SU-DHL-6 (cell line): ENCODE measurements at regions not wholly inside any gene's neighbourhood (a gene's known extent, or its start where the extent isn't known, plus 50 kb on each side); places are given as distances from the start of the nearest gene placed in this dataset.

ENCODE experiments used
- H2AFZ ChIP-seq: fragments of 200-600 bp; sonication (generic); 2 replicates; pipeline ENCODE4 v1.6.1; 2014; ENCODE audit warnings: low read depth, mild to moderate bottlenecking, moderate library complexity, mixed read lengths, antibody characterized with exemption, low read length; ENCODE audit not compliant: severe bottlenecking
- H3F3A ChIP-seq: fragments of 200-600 bp; shearing (Covaris generic); 2 replicates; pipeline ENCODE4 v1.6.0; 2016; ENCODE audit warnings: antibody characterized with exemption, mild to moderate bottlenecking; ENCODE audit not compliant: insufficient read depth
- H3K27ac ChIP-seq: fragments of 200-600 bp; sonication (generic); 2 replicates; pipeline ENCODE4 v1.5.1; 2016; ENCODE audit warnings: low read depth, mild to moderate bottlenecking, low read length, moderate library complexity, mixed read lengths
- H3K27me3 ChIP-seq: fragments of 200-600 bp; sonication (generic), shearing (Covaris generic); 2 replicates; pipeline ENCODE4 v1.6.0; 2014; ENCODE audit warnings: mild to moderate bottlenecking, low read length
- H3K36me3 ChIP-seq: fragments of 200-600 bp; sonication (generic); 2 replicates; pipeline ENCODE4 v1.6.1; 2014; ENCODE audit warnings: mild to moderate bottlenecking, low read length, mixed read lengths
- H3K4me2 ChIP-seq: fragments of 300-600, 200-600 bp; shearing (Covaris generic), sonication (generic); 2 replicates; pipeline ENCODE4 v1.6.0; 2014; ENCODE audit warnings: low read length, low read depth, mild to moderate bottlenecking; ENCODE audit not compliant: poor library complexity, severe bottlenecking
- H3K4me3 ChIP-seq: fragments of 200-600 bp; sonication (generic); 2 replicates; pipeline ENCODE4 v1.5.1; 2014; ENCODE audit warnings: antibody characterized with exemption, low read length, mild to moderate bottlenecking, mixed read lengths; ENCODE audit not compliant: insufficient read depth, poor library complexity, severe bottlenecking
- H3K79me2 ChIP-seq: fragments of 200-600 bp; sonication (generic); 2 replicates; pipeline ENCODE4 v1.6.1; 2014; ENCODE audit warnings: mild to moderate bottlenecking, low read length, moderate library complexity; ENCODE audit not compliant: insufficient read depth
- H3K9ac ChIP-seq: fragments of 200-600 bp; sonication (generic); 2 replicates; pipeline ENCODE4 v1.7.0; 2014; ENCODE audit warnings: mild to moderate bottlenecking, low read length
- H3K9me2 ChIP-seq: fragments of 200-600 bp; sonication (generic); replicated peaks from 2 replicates; pipeline ENCODE4 v1.6.1; 2014; ENCODE audit warnings: low read length; ENCODE audit not compliant: insufficient read depth
- H3K9me3 ChIP-seq: fragments of 200-600 bp; sonication (generic); 2 replicates; pipeline ENCODE4 v1.6.1; 2014; ENCODE audit warnings: low read length, mixed read lengths; ENCODE audit not compliant: insufficient read depth
- H4K20me1 ChIP-seq: fragments of 200-600 bp; sonication (generic); 2 replicates; pipeline ENCODE4 v1.6.1; 2014; ENCODE audit warnings: low read depth, mild to moderate bottlenecking, antibody characterized with exemption, low read length, moderate library complexity, mixed read lengths
- EZH2phosphoT487 ChIP-seq: fragments of 200-600 bp; sonication (generic), shearing (Covaris generic); conservative IDR thresholded peaks from 2 replicates; pipeline ENCODE4 v1.6.1; 2018; ENCODE audit warnings: mild to moderate bottlenecking, antibody characterized with exemption, low read length, moderate library complexity, mixed read lengths
- TF ChIP-seq, protein P1 (sequence below): fragments of 200-600 bp; sonication (generic); IDR thresholded peaks from one replicate; pipeline ENCODE4 v1.5.1; 2017; ENCODE audit warnings: antibody characterized with exemption, mild to moderate bottlenecking, low read length, moderate library complexity; ENCODE audit not compliant: insufficient read depth, poor library complexity, severe bottlenecking

DNA sequence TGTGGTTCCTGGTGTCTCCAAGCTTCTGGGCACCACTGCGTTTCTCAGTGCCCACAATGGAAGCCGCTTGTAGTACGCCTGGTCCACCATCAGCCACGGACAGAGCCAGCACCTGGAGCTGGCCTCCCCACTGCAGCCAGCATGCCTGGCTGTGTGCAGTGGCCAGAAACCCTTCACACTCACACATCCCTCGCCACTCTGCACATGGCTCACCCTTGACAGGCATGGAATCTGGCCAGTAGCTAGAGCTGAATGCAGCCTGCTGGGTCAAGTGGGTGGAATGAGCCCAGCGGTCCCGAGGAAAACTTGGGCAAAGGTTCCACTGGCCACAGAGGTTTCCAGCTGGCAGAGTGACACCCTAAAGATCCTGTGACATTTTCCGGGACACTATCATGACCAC lies 146.0 kb upstream of the ADO start:
- Histone ChIP-seq H3K79me2 (no peaks in the 10 kb centered on the region), H2AFZ (no peak overlapping the region), H3K36me3 (no peaks in the 10 kb centered on the region), H4K20me1 (no peaks in the 10 kb centered on the region), H3F3A (no peaks in the 10 kb centered on the region), H3K27ac (no peak overlapping the region), H3K4me3 (no peak overlapping the region), H3K9me2 (no peaks in the 10 kb centered on the region), H3K9ac (no peak overlapping the region), H3K9me3 (no peaks in the 10 kb centered on the region), H3K27me3 (no peaks in the 10 kb centered on the region), H3K4me2 (no peak overlapping the region)
- TF ChIP-seq, protein P1, sequence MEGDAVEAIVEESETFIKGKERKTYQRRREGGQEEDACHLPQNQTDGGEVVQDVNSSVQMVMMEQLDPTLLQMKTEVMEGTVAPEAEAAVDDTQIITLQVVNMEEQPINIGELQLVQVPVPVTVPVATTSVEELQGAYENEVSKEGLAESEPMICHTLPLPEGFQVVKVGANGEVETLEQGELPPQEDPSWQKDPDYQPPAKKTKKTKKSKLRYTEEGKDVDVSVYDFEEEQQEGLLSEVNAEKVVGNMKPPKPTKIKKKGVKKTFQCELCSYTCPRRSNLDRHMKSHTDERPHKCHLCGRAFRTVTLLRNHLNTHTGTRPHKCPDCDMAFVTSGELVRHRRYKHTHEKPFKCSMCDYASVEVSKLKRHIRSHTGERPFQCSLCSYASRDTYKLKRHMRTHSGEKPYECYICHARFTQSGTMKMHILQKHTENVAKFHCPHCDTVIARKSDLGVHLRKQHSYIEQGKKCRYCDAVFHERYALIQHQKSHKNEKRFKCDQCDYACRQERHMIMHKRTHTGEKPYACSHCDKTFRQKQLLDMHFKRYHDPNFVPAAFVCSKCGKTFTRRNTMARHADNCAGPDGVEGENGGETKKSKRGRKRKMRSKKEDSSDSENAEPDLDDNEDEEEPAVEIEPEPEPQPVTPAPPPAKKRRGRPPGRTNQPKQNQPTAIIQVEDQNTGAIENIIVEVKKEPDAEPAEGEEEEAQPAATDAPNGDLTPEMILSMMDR, result no peak
- TF ChIP-seq EZH2phosphoT487, result no peak

DNA sequence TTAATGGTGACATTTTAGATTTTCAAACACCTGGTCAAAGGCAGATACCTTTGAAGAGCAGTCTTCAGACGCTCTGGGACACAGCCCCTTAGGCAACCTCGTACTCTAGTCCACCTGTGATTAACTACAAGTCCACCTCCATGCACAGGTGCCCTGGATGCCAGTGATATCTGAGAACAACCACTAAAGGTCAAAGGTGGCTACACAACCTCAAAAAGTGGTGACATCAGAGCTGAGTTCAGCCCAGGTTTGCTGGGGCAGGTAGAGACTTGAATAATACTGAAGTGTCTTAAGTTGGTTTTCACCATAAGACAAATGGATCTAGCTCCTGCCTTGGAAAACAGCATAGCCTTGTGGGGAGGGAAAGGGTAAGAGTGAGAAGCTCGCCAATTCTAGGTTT lies 143.4 kb upstream of the ADO start:
- H3K27me3 ChIP-seq, result no peaks in the 10 kb centered on the region
- H3K4me2 ChIP-seq, result no peak overlapping the region
- no peaks in the 10 kb centered on the region for H3K9me2 ChIP-seq
- no peak overlapping the region for H3K4me3 ChIP-seq
- H3K79me2 ChIP-seq, result no peaks in the 10 kb centered on the region
- TF ChIP-seq, protein P1, result no peak
- H3K9me3 ChIP-seq, result no peaks in the 10 kb centered on the region
- no peaks in the 10 kb centered on the region for H4K20me1 ChIP-seq
- H3K36me3 ChIP-seq, result no peaks in the 10 kb centered on the region
- H3F3A ChIP-seq, result no peaks in the 10 kb centered on the region
- no peak overlapping the region for H3K27ac ChIP-seq
- no peak overlapping the region for H3K9ac ChIP-seq
- H2AFZ ChIP-seq, result no peak overlapping the region

DNA sequence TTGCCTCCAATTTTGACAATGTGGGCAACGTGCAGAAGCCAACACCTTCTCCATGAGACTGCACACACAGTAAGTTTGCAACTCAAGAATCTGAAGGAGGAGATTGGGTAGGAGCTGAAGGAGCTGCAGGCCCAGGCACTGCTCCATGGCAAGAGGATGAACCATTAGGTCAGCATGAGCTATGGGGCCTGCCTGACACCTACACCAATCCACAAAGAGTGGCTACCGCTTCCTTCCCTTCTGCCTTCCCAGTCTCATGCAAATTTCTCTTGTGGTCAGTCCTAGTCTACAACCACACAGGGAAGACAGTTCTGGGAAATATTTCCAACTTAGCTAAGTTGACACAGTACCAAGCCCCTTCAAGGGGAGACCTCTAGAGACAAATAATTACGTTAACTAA lies 142.0 kb upstream of the ADO start:
- no peak overlapping the region for H3K4me2 ChIP-seq
- no peaks in the 10 kb centered on the region for H3K36me3 ChIP-seq
- no peaks in the 10 kb centered on the region for H3K9me3 ChIP-seq
- H4K20me1 ChIP-seq, result no peaks in the 10 kb centered on the region
- no peak overlapping the region for H3K4me3 ChIP-seq
- no peak overlapping the region for H2AFZ ChIP-seq
- H3K27ac ChIP-seq, result no peak overlapping the region
- no peaks in the 10 kb centered on the region for H3K79me2 ChIP-seq
- H3K9me2 ChIP-seq, result no peaks in the 10 kb centered on the region
- no peak for TF ChIP-seq EZH2phosphoT487
- TF ChIP-seq, protein P1, result no peak
- H3K9ac ChIP-seq, result no peak overlapping the region
- no peaks in the 10 kb centered on the region for H3F3A ChIP-seq
- no peaks in the 10 kb centered on the region for H3K27me3 ChIP-seq

DNA sequence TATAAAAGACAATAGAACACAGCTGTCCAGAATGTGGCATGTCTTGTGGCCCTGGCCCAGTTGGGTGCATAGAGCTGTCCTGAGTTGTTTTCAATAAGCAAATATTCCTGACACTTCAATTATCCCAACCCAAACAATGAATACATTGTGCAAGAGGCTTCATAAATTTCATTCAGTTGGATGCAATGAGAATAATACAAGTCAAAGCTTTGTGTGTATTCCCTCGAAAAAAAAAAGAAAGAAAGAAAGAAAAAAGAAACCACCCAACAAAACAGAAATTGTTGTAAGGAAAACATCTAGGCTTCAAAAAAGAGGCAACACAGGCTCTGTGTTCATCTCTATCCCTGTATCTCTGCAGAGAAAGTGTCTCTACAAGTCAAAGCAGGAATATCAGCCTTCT lies 138.7 kb upstream of the ADO start:
- Histone ChIP-seq H4K20me1 (no peaks in the 10 kb centered on the region), H3K9ac (no peak overlapping the region), H3K4me3 (no peak overlapping the region), H3K27me3 (no peaks in the 10 kb centered on the region), H3K79me2 (no peaks in the 10 kb centered on the region), H2AFZ (no peak overlapping the region), H3K9me2 (no peaks in the 10 kb centered on the region), H3K36me3 (no peaks in the 10 kb centered on the region), H3K9me3 (no peaks in the 10 kb centered on the region), H3K4me2 (no peak overlapping the region), H3F3A (no peaks in the 10 kb centered on the region), H3K27ac (no peak overlapping the region)
- TF ChIP-seq, protein P1, result no peak
- TF ChIP-seq EZH2phosphoT487, result no peak
